PC-3 (cell line): ENCODE measurements at regions not wholly inside any gene's neighbourhood (a gene's known extent, or its start where the extent isn't known, plus 50 kb on each side); places are given as distances from the start of the nearest gene placed in this dataset.
"Not testable (repeated sequence)": the region's sequence is repeated elsewhere in the genome, so short reads cannot be mapped to it uniquely, and the experiment has no call there.

Experiments used
- ATAC-seq: fragments of 200-7000 bp; cut with Tn5 transposase; 2 replicates; pipeline ENCODE4 v1.9.1; 2020; ENCODE audit warnings: mild to moderate bottlenecking, moderate library complexity
- BruUV-seq: library from RNA; stranded (reverse); fragments of 400-500 nt; replicated peaks from 2 replicates; lab custom pipeline; 2021; lab: Mats Ljungman, UMichigan
- CTCF ChIA-PET: fragments of 300-600 bp; sonication (Branson Sonifier 250); formaldehyde crosslinking; loops from one replicate; lab custom pipeline; 2022; ENCODE audit warnings: antibody characterized with exemption; lab: Charles Lee
- POLR2A ChIA-PET: fragments of 300-600 bp; sonication (Branson Sonifier 250); formaldehyde crosslinking; loops from one replicate; lab custom pipeline; 2022; ENCODE audit warnings: antibody characterized with exemption; ENCODE audit not compliant: unreplicated experiment; lab: Charles Lee
- DNase-seq: peaks from one replicate; pipeline ENCODE4 v3.0.0-alpha.2; 2015
- H2AFZ ChIP-seq: fragments of 300-600 bp; sonication (generic); 2 replicates; pipeline ENCODE4 v1.6.0; 2016; ENCODE audit warnings: antibody characterized with exemption, low read length
- H3F3A ChIP-seq: fragments of 300-600 bp; sonication (generic); one replicate; pipeline ENCODE4 v1.6.0; 2017; ENCODE audit warnings: antibody characterized with exemption, low read length, control low read depth, mild to moderate bottlenecking; ENCODE audit not compliant: unreplicated experiment
- H3K27ac ChIP-seq: fragments of 300-600 bp; sonication (generic); 2 replicates; pipeline ENCODE4 v1.5.1; 2016; ENCODE audit warnings: mild to moderate bottlenecking, low read length
- H3K27me3 ChIP-seq: fragments of 300-600 bp; sonication (generic); 2 replicates; pipeline ENCODE4 v1.6.1; 2016; ENCODE audit warnings: low read length, mixed read lengths
- H3K36me3 ChIP-seq: fragments of 300-600 bp; sonication (generic); 2 replicates; pipeline ENCODE4 v1.6.1; 2016; ENCODE audit warnings: low read depth, mixed run types, low read length, mixed read lengths
- H3K4me1 ChIP-seq: fragments of 300-600 bp; sonication (generic); 2 replicates; pipeline ENCODE4 v1.5.1; 2016; ENCODE audit warnings: low read length; ENCODE audit not compliant: insufficient read depth
- H3K4me2 ChIP-seq: fragments of 300-600 bp; sonication (generic); 2 replicates; pipeline ENCODE4 v1.6.0; 2016; ENCODE audit warnings: low read length
- H3K4me3 ChIP-seq: fragments of 300-600 bp; sonication (generic); 2 replicates; pipeline ENCODE4 v1.5.1; 2016; ENCODE audit warnings: mild to moderate bottlenecking, low read length, mixed read lengths
- H3K79me2 ChIP-seq: fragments of 300-600 bp; sonication (generic); 2 replicates; pipeline ENCODE4 v1.6.1; 2017; ENCODE audit warnings: low read length, mixed read lengths
- H3K9ac ChIP-seq: fragments of 300-600 bp; sonication (generic); 2 replicates; pipeline ENCODE4 v1.6.0; 2016; ENCODE audit warnings: mild to moderate bottlenecking, low read length
- H3K9me2 ChIP-seq: fragments of 300-600 bp; sonication (generic); replicated peaks from 2 replicates; pipeline ENCODE4 v1.6.1; 2016; ENCODE audit warnings: mixed run types, low read length, mixed read lengths
- H3K9me3 ChIP-seq: fragments of 300-600 bp; sonication (generic); 2 replicates; pipeline ENCODE4 v1.6.1; 2016; ENCODE audit warnings: low read length, mixed read lengths
- H4K20me1 ChIP-seq: fragments of 300-600 bp; sonication (generic); 2 replicates; pipeline ENCODE4 v1.6.1; 2016; ENCODE audit warnings: low read length, mixed read lengths
- EZH2 ChIP-seq: fragments of 300-600 bp; sonication (generic); IDR thresholded peaks from one replicate; pipeline ENCODE4 v1.6.1; 2017; ENCODE audit warnings: antibody characterized with exemption, mild to moderate bottlenecking, low read length; ENCODE audit not compliant: unreplicated experiment
- EZH2phosphoT487 ChIP-seq: fragments of 300-600 bp; sonication (generic); IDR thresholded peaks from 2 replicates; pipeline ENCODE4 v1.6.1; 2018; ENCODE audit warnings: mild to moderate bottlenecking, antibody characterized with exemption, low read length, borderline replicate concordance
- intact Hi-C: fragments of 100-400 bp; cut with micrococcal nuclease; formaldehyde crosslinking; loops from 2 replicates; pipeline ENCODE4 v1.9.0; 2023
- TF ChIP-seq, protein P1 (sequence below): fragments of 300-600 bp; sonication (generic); conservative IDR thresholded peaks from 2 replicates; pipeline ENCODE4 v1.5.1; 2017; ENCODE audit warnings: antibody characterized with exemption, low read depth, mild to moderate bottlenecking, low read length

DNA sequence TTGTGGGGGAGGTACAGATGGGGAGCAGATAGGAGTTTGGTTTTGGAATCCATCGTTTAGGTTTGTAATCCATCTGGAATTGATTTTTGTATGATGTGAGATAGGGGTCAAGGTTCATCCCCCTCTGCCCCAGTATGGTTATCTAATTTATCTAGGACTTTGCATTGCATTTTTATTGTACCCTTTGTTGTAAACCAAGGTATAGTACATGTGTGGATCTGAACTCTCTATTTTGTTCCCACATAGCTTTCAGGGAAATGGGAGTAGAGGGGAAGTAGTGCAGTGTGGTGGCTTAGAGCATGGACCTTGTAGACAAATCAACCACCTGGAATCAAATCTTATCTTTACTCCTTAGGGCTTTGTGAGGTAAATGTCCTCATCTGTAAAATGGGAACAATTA, 65.7 kb downstream of the RAD54L2 start:
- intact Hi-C loops, result no loop called here
- Histone ChIP-seq H3K27me3 (no peaks in the 10 kb centered on the region), H3K4me2 (no peak overlapping the region), H3K79me2 (no peaks in the 10 kb centered on the region), H2AFZ (no peak overlapping the region), H3K4me1 (no peaks in the 10 kb centered on the region), H3K27ac (no peak overlapping the region), H3K9me3 (no peaks in the 10 kb centered on the region), H3K9me2 (no peaks in the 10 kb centered on the region), H4K20me1 (no peaks in the 10 kb centered on the region), H3K36me3 (no peaks in the 10 kb centered on the region), H3K9ac (no peak overlapping the region), H3F3A (no peaks in the 10 kb centered on the region), H3K4me3 (no peak overlapping the region)
- TF ChIP-seq, protein P1, sequence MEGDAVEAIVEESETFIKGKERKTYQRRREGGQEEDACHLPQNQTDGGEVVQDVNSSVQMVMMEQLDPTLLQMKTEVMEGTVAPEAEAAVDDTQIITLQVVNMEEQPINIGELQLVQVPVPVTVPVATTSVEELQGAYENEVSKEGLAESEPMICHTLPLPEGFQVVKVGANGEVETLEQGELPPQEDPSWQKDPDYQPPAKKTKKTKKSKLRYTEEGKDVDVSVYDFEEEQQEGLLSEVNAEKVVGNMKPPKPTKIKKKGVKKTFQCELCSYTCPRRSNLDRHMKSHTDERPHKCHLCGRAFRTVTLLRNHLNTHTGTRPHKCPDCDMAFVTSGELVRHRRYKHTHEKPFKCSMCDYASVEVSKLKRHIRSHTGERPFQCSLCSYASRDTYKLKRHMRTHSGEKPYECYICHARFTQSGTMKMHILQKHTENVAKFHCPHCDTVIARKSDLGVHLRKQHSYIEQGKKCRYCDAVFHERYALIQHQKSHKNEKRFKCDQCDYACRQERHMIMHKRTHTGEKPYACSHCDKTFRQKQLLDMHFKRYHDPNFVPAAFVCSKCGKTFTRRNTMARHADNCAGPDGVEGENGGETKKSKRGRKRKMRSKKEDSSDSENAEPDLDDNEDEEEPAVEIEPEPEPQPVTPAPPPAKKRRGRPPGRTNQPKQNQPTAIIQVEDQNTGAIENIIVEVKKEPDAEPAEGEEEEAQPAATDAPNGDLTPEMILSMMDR, result no peak
- TF ChIP-seq EZH2phosphoT487, result no peak
- TF ChIP-seq EZH2, result no peak
- ATAC-seq (no peak), DNase-seq (no peak)
- ChIA-PET CTCF (no interaction called here), POLR2A (interaction anchor here (0.6 kb wide), 1 partner anchor 47 kb away, joined by 3 read pairs; no protein-coding TSS in a partner anchor)
- BruUV-seq, result no TSS peak

DNA sequence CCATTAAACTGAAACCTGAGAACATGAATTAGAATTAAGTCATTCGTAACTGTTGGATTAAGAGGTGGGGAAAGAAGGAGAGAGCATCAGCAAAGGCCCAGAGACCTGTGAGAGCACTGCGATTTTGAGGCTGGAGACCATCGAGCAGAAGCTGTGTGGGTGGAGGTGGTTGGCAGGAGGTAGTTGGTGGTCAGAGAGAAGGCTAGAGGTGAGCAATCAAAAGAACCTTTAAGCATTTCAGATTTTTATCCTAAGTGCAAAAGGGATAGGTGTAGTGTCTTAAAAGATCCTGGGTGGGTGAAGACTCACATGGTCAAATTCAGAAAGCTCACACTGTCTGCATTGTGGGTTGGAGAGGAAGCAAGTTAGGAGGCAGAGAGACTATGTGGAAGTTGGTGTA, 65.1 kb upstream of the TEX264 start:
- no peak overlapping the region for H2AFZ ChIP-seq
- TF ChIP-seq, protein P1, result no peak
- TF ChIP-seq EZH2, result no peak
- no peak for TF ChIP-seq EZH2phosphoT487
- H4K20me1 ChIP-seq, result no peaks in the 10 kb centered on the region
- H3K27ac ChIP-seq, result no peak overlapping the region
- no peak overlapping the region for H3K9ac ChIP-seq
- CTCF ChIA-PET, result no interaction called here
- H3K4me1 ChIP-seq, result no peaks in the 10 kb centered on the region
- H3K36me3 ChIP-seq, result no peaks in the 10 kb centered on the region
- H3K9me3 ChIP-seq, result no peaks in the 10 kb centered on the region
- no peaks in the 10 kb centered on the region for H3F3A ChIP-seq
- H3K4me3 ChIP-seq, result no peak overlapping the region
- no peak overlapping the region for H3K4me2 ChIP-seq
- DNase-seq (no peak), ATAC-seq (no peak)
- BruUV-seq, result no TSS peak
- intact Hi-C loops, result no loop called here
- POLR2A ChIA-PET, result no interaction called here
- H3K79me2 ChIP-seq, result no peaks in the 10 kb centered on the region
- no peaks in the 10 kb centered on the region for H3K9me2 ChIP-seq
- H3K27me3 ChIP-seq, result no peaks in the 10 kb centered on the region

DNA sequence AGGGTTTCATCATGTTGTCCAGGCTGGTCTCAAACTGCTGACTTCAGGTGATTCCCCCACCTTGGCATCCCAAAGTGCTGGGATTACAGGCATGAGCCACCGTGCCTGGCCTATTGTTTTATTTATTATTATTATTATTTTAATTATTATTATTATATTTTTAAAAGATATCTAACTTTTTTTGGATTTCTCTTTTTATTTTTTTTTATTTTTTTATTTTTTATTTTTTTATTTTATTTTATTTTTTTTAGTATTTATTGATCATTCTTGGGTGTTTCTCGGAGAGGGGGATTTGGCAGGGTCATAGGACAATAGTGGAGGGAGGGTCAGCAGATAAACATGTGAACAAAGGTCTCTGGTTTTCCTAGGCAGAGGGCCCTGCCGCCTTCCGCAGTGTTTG, 64.2 kb upstream of the TEX264 start:
- CTCF ChIA-PET, H3K9ac ChIP-seq, H3K36me3 ChIP-seq, H3K4me1 ChIP-seq, H3K27me3 ChIP-seq, H3K27ac ChIP-seq, H3K9me2 ChIP-seq, BruUV-seq, H3K4me3 ChIP-seq, H3F3A ChIP-seq, H4K20me1 ChIP-seq, H3K79me2 ChIP-seq, H3K9me3 ChIP-seq, intact Hi-C loops, H2AFZ ChIP-seq, POLR2A ChIA-PET, ATAC-seq, H3K4me2 ChIP-seq, DNase-seq: not testable (repeated sequence)

DNA sequence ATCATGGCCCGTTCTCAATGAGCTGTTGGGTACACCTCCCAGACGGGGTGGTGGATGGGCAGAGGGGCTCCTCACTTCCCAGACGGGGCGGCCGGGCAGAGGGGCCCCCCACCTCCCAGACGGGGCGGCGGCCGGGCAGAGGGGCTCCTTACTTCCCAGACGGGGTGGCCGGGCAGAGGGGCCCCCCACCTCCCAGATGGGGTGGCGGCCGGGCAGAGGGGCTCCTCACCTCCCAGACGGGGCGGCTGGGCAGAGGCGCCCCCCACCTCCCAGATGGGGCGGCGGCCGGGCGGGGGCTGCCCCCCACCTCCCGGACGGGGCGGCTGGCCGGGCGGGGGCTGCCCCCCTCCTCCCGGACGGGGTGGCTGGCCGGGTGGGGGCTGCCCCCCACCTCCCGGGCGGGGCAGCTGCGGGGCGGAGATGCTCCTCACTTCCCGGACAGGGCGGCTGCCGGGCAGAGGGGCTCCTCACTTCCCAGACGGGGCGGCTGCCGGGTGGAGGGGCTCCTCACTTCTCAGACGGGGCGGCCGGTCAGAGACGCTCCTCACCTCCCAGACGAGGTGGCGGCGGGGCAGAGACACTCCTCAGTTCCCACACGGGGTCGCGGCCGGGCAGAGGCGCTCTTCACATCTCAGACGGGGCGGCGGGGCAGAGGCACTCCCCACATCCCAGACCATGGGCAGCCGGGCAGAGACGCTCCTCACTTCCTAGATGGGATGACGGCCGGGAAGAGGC, 63.3 kb upstream of the TEX264 start:
- H3K27me3 ChIP-seq, H3K36me3 ChIP-seq, H4K20me1 ChIP-seq, H3K4me3 ChIP-seq, POLR2A ChIA-PET, BruUV-seq, H3K4me2 ChIP-seq, H3K9ac ChIP-seq, H3K9me3 ChIP-seq, H3K27ac ChIP-seq, H2AFZ ChIP-seq, CTCF ChIA-PET, H3F3A ChIP-seq, DNase-seq, H3K79me2 ChIP-seq, ATAC-seq, intact Hi-C loops, H3K4me1 ChIP-seq, H3K9me2 ChIP-seq: not testable (repeated sequence)
